Renal cortical epithelial cell (primary cell): ENCODE measurements at regions not wholly inside any gene's neighbourhood (a gene's known extent, or its start where the extent isn't known, plus 50 kb on each side); places are given as distances from the start of the nearest gene placed in this dataset.
"Not testable (repeated sequence)": the region's sequence is repeated elsewhere in the genome, so short reads cannot be mapped to it uniquely, and the experiment has no call there.

Experiments used
- DNase-seq: peaks from one replicate; pipeline ENCODE4 v3.0.0-alpha.2; 2011; ENCODE audit warnings: low read depth

GRCh38 chr7:45807832-45808231 is 65.0 kb downstream of the CCDC201 start:
- DNase-seq, result not testable (repeated sequence)

DNA sequence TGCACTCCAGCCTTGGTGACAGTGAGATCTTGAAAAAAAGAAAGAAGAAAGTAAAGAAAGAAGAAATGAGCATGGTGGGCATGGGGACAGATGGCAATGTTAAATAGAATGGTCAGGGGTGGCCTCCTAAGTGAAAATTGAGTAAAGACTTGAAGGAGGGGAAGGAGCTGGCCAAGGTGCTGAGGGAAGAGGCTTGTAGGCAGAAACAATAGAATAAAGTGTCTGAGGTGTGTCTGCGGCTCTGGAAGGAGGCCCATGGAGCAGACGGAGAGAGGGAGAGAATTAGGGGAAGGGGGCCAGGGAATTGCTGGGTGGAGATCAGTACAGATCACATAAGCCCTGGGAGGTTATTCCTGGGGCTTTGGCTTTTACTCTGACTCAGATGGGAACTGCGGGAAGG is 70.7 kb downstream of the CCDC201 start:
- DNase-seq, result peak; percentile 1

GRCh38 chr7:45797264-45797663 is 75.6 kb downstream of the CCDC201 start:
- DNase-seq, result peak; percentile 70

DNA sequence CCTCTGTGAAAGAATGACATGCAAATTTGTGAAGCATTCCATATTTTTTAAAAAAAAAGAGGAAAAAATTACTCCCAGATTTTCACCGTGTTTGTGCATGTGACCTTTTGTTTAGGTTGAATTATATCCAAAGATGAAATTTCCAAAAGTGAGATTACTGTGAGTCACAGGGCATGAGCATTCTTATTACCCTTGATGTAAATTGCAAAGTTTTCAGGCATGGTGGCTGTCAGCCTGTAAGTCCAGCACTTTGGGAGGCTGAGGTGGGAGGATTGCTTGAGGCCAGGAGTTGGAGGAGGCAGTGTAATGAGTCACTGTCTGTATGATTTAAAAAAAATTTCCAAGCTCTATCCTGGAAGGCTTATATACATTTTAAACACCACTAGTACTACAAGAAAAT is 83.2 kb downstream of the CCDC201 start:
- not testable (repeated sequence) for DNase-seq

DNA sequence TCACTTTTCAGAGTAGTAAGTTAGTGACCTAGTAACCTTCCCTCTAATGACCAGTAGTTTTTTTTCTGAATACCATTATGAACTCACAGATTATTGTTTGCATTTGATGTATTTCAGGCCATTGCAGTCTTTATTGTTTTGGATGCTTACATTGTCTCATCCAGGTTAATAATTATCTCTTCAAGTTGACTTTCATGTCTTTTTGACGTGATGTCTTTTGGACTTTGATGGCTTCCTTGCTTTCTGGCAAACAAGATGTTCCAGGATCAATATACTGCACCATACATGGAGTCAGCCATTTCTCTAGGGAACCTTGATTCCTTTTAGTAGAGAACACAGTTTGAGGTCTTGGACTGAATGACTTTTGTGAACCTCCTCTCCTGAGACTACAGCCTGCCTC is 87.2 kb downstream of the CCDC201 start:
- DNase-seq, result not testable (repeated sequence)

- DNase-seq, result not testable (repeated sequence)
Observed at GRCh38 chr7:45784775-45785174, 88.1 kb downstream of the CCDC201 start.
